ENCODE measurements at regions not wholly inside any gene's neighbourhood (a gene's known extent, or its start where the extent isn't known, plus 50 kb on each side); places are given as distances from the start of the nearest gene placed in this dataset.

- TF ChIP-seq POLR2A (IDR thresholded peaks at IDR 0.05): no peak
- TF ChIP-seq, protein P1, sequence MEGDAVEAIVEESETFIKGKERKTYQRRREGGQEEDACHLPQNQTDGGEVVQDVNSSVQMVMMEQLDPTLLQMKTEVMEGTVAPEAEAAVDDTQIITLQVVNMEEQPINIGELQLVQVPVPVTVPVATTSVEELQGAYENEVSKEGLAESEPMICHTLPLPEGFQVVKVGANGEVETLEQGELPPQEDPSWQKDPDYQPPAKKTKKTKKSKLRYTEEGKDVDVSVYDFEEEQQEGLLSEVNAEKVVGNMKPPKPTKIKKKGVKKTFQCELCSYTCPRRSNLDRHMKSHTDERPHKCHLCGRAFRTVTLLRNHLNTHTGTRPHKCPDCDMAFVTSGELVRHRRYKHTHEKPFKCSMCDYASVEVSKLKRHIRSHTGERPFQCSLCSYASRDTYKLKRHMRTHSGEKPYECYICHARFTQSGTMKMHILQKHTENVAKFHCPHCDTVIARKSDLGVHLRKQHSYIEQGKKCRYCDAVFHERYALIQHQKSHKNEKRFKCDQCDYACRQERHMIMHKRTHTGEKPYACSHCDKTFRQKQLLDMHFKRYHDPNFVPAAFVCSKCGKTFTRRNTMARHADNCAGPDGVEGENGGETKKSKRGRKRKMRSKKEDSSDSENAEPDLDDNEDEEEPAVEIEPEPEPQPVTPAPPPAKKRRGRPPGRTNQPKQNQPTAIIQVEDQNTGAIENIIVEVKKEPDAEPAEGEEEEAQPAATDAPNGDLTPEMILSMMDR (IDR thresholded peaks at IDR 0.05): no peak
These were observed 183.6 kb upstream of the MAP3K1 start for GRCh38 chr5:56631719-56632118.

Data from uterus (tissue), 2 donors.